Esophagus muscularis mucosa (tissue), 3 donors: ENCODE measurements at regions not wholly inside any gene's neighbourhood (a gene's known extent, or its start where the extent isn't known, plus 50 kb on each side); places are given as distances from the start of the nearest gene placed in this dataset.

Experiments
- EP300 ChIP-seq: sonication (generic); formaldehyde crosslinking; IDR thresholded peaks from one replicate; pipeline ENCODE4 v1.6.1; 2017; ENCODE audit warnings: antibody characterized with exemption
- TF ChIP-seq, protein P1 (sequence below), 3 experiments: fragments of 200-600 bp in 2 of 3; fragments of 450-650 bp in 1 of 3; sonication (generic) in 2 of 3; IDR thresholded peaks; one replicate each; pipeline ENCODE4 v1.5.1; 2017 to 2019; ENCODE audit warnings: antibody characterized with exemption in 3 of 3, mild to moderate bottlenecking in 2 of 3, moderate library complexity in 1 of 3

GRCh38 chr18:39886136-39886535, 2068.9 kb upstream of the PIK3C3 start:
- TF ChIP-seq, protein P1, sequence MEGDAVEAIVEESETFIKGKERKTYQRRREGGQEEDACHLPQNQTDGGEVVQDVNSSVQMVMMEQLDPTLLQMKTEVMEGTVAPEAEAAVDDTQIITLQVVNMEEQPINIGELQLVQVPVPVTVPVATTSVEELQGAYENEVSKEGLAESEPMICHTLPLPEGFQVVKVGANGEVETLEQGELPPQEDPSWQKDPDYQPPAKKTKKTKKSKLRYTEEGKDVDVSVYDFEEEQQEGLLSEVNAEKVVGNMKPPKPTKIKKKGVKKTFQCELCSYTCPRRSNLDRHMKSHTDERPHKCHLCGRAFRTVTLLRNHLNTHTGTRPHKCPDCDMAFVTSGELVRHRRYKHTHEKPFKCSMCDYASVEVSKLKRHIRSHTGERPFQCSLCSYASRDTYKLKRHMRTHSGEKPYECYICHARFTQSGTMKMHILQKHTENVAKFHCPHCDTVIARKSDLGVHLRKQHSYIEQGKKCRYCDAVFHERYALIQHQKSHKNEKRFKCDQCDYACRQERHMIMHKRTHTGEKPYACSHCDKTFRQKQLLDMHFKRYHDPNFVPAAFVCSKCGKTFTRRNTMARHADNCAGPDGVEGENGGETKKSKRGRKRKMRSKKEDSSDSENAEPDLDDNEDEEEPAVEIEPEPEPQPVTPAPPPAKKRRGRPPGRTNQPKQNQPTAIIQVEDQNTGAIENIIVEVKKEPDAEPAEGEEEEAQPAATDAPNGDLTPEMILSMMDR (IDR thresholded peaks at IDR 0.05): no peak
- no peak for TF ChIP-seq EP300
